ENCODE measurements at regions not wholly inside any gene's neighbourhood (a gene's known extent, or its start where the extent isn't known, plus 50 kb on each side); places are given as distances from the start of the nearest gene placed in this dataset.

DNA sequence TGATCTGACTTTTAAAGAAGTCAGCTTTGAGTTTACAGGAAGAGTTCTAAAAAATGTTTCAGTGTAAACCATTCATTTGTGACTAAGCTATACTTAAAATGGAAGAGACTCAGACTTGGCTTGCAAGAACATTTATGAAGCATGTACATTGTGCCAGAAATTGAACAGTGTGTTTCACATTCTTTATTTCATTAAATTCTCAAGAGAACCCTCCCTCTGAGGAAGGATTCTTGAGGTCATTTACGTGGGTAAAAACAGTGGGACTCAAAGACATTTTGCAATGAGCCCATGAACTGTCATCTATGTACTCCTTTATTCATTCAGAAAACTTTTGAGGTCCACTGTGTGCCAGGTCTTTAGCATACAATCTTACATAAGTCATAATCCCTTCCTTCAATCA is 143.6 kb upstream of the ZNF521 start:
- no peaks in the 10 kb centered on the region for H3K27me3 ChIP-seq
- DNase-seq, result no peak
- peaks cover 0 to 8% (median 6%) of the 10 kb centered on the region in 4 donors for H3K4me1 ChIP-seq
- peaks cover 0 to 11% of the 10 kb centered on the region in 2 donors for H3K9me3 ChIP-seq
- WGBS, 2 donors (ENCODE audit: low coverage in 1 of 2), result 69 to 100% methylated on average over 1 of the region's 1 CpG
- H3K36me3 ChIP-seq, result no peaks in the 10 kb centered on the region
- in situ Hi-C loops (cut with MboI; ENCODE audit: low pct_ligation_motif_present in 1 of 4, low pct_unique_long_range_greater_than_20kb in 1 of 4, low sequenced_read_pairs in 3 of 4), result no loop called here
- TF ChIP-seq EP300 (IDR thresholded peaks at IDR 0.05; ENCODE audit: low read depth), result no peak
- no peak for TF ChIP-seq POLR2AphosphoS5 (IDR thresholded peaks at IDR 0.05)
- TF ChIP-seq, protein P1, sequence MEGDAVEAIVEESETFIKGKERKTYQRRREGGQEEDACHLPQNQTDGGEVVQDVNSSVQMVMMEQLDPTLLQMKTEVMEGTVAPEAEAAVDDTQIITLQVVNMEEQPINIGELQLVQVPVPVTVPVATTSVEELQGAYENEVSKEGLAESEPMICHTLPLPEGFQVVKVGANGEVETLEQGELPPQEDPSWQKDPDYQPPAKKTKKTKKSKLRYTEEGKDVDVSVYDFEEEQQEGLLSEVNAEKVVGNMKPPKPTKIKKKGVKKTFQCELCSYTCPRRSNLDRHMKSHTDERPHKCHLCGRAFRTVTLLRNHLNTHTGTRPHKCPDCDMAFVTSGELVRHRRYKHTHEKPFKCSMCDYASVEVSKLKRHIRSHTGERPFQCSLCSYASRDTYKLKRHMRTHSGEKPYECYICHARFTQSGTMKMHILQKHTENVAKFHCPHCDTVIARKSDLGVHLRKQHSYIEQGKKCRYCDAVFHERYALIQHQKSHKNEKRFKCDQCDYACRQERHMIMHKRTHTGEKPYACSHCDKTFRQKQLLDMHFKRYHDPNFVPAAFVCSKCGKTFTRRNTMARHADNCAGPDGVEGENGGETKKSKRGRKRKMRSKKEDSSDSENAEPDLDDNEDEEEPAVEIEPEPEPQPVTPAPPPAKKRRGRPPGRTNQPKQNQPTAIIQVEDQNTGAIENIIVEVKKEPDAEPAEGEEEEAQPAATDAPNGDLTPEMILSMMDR (IDR thresholded peaks at IDR 0.05), result no peak
- TF ChIP-seq POLR2A (IDR thresholded peaks at IDR 0.05), result no peak
- intact Hi-C loops (cut with DNase I; ENCODE audit: low total_unique reads), result no loop called here
- H3K27ac ChIP-seq, result no peak overlapping the region
- H3K4me3 ChIP-seq, result no peak overlapping the region

DNA sequence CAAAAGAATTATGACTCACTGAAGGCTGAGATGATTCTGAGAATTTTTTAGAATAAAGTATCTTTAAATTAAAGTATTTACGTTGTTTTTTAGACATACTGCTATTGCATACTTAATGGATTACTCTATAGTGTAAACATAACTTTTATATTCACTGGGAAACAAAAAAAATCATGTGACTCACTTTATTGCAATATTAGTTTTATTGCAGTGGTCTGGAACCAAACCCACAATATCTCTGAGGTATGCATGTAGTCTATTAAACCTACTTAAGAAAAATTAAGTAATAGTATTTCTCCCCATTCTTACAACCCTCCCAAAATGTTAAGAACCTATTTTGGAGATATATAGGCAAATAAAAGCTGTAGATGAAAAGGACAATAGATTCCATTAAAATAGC is 142.9 kb upstream of the ZNF521 start:
- H3K27ac ChIP-seq, result no peak overlapping the region
- intact Hi-C loops (cut with DNase I; ENCODE audit: low total_unique reads) (no loop called here), in situ Hi-C loops (cut with MboI; ENCODE audit: low pct_ligation_motif_present in 1 of 4, low pct_unique_long_range_greater_than_20kb in 1 of 4, low sequenced_read_pairs in 3 of 4) (no loop called here)
- no peaks in the 10 kb centered on the region for H3K36me3 ChIP-seq
- H3K4me3 ChIP-seq, result no peak overlapping the region
- H3K27me3 ChIP-seq, result no peaks in the 10 kb centered on the region
- peaks cover 0 to 8% (median 6%) of the 10 kb centered on the region in 4 donors for H3K4me1 ChIP-seq
- 83 to 85% methylated on average over 1 of the region's 1 CpG for WGBS, 2 donors (ENCODE audit: low coverage in 1 of 2)
- DNase-seq, result no peak
- peaks cover 0 to 11% of the 10 kb centered on the region in 2 donors for H3K9me3 ChIP-seq
- TF ChIP-seq POLR2A (IDR thresholded peaks at IDR 0.05) (no peak), POLR2AphosphoS5 (IDR thresholded peaks at IDR 0.05) (no peak), EP300 (IDR thresholded peaks at IDR 0.05; ENCODE audit: low read depth) (no peak)
- TF ChIP-seq, protein P1 (IDR thresholded peaks at IDR 0.05), result no peak

DNA sequence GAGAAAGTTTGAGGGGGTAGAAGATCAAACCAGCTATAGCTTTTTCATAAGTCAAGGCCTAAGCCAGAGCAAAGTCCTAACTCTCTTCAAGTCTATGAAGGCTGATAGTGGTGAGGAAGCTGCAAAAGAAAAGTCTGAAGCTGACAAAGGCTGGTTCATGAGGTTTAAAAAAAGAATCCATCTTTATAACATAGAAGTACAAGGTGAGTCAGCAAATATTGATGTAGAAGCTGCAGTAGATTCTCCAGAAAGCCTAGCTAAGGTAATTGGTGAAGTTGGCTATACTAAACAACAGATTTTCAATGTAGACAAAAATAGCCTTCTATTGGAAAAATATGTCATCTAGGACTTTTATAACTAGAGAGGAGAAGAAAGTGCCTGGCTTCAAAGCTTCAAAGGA is 141.4 kb upstream of the ZNF521 start:
- Histone ChIP-seq H3K27ac (no peak overlapping the region), H3K36me3 (no peaks in the 10 kb centered on the region), H3K4me1 (peaks cover 0 to 8% (median 6%) of the 10 kb centered on the region in 4 donors), H3K4me3 (no peak overlapping the region), H3K27me3 (no peaks in the 10 kb centered on the region), H3K9me3 (peaks cover 0 to 11% of the 10 kb centered on the region in 2 donors)
- no peak for DNase-seq
- TF ChIP-seq, protein P1 (IDR thresholded peaks at IDR 0.05), result no peak
- TF ChIP-seq POLR2AphosphoS5 (IDR thresholded peaks at IDR 0.05) (no peak), EP300 (IDR thresholded peaks at IDR 0.05; ENCODE audit: low read depth) (no peak), POLR2A (IDR thresholded peaks at IDR 0.05) (no peak)
- in situ Hi-C loops (cut with MboI; ENCODE audit: low pct_ligation_motif_present in 1 of 4, low pct_unique_long_range_greater_than_20kb in 1 of 4, low sequenced_read_pairs in 3 of 4), result no loop called here
- intact Hi-C loops (cut with DNase I; ENCODE audit: low total_unique reads), result no loop called here

DNA sequence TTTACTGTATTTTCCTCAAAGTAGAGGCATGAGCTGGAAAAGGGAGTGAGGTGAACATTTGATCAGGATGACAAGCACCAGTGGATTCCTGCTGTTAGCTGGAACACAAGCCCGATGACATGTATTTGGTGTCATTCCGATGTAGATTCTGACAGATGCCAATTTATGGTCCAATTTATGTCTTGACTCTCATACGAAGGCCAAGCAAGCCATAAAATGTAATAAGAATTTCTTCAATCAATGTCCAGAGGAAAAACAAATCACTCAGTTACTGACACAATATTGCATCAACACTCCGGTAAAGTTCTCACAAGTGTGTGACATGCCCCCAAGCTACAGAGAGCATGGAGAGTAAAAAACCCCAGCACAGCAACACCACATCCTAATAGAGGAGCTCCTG is 138.3 kb upstream of the ZNF521 start:
- Histone ChIP-seq H3K9me3 (peaks cover 0 to 11% of the 10 kb centered on the region in 2 donors), H3K4me1 (no peaks in the 10 kb centered on the region), H3K36me3 (no peaks in the 10 kb centered on the region), H3K27ac (no peak overlapping the region), H3K27me3 (no peaks in the 10 kb centered on the region), H3K4me3 (no peak overlapping the region)
- intact Hi-C loops (cut with DNase I; ENCODE audit: low total_unique reads) (no loop called here), in situ Hi-C loops (cut with MboI; ENCODE audit: low pct_ligation_motif_present in 1 of 4, low pct_unique_long_range_greater_than_20kb in 1 of 4, low sequenced_read_pairs in 3 of 4) (no loop called here)
- DNase-seq, result no peak
- WGBS, 2 donors (ENCODE audit: low coverage in 1 of 2), result 64 to 69% methylated on average over 4 of the region's 4 CpGs
- TF ChIP-seq POLR2AphosphoS5 (IDR thresholded peaks at IDR 0.05) (no peak), EP300 (IDR thresholded peaks at IDR 0.05; ENCODE audit: low read depth) (no peak), POLR2A (IDR thresholded peaks at IDR 0.05) (no peak)
- TF ChIP-seq, protein P1 (IDR thresholded peaks at IDR 0.05), result no peak

Data from transverse colon (tissue), 4 donors.